CD4-positive, alpha-beta memory T cell (primary cell): ENCODE measurements at regions not wholly inside any gene's neighbourhood (a gene's known extent, or its start where the extent isn't known, plus 50 kb on each side); places are given as distances from the start of the nearest gene placed in this dataset.

Source experiments
- CTCF ChIA-PET: fragments of 350-600 bp; sonication (Branson Sonifier 250); formaldehyde crosslinking; loops from one replicate; lab custom pipeline; 2021; ENCODE audit warnings: inconsistent platforms; ENCODE audit not compliant: partially characterized antibody; lab: Charles Lee
- POLR2A ChIA-PET: fragments of 350-600 bp; sonication (Branson Sonifier 250); formaldehyde crosslinking; loops from one replicate; lab custom pipeline; 2021; ENCODE audit not compliant: partially characterized antibody; lab: Charles Lee
- DNase-seq, 5 donors: peaks; one replicate each; pipeline versions ENCODE4 v3.0.0 to v3.0.0-alpha.2; 2020 to 2022; ENCODE audit warnings: mixed read lengths in 1 of 5
- H3K27ac ChIP-seq: one replicate; pipeline ENCODE4 v1.7.0; 2013; ENCODE audit warnings: low read depth, low read length
- H3K27me3 ChIP-seq: 2 replicates; pipeline ENCODE4 v1.7.0; 2013; ENCODE audit warnings: mild to moderate bottlenecking, low read length, moderate library complexity; ENCODE audit not compliant: insufficient read depth
- H3K36me3 ChIP-seq: 2 replicates; pipeline ENCODE4 v1.7.0; 2013; ENCODE audit warnings: mild to moderate bottlenecking, low read length, moderate library complexity; ENCODE audit not compliant: insufficient read depth
- H3K4me1 ChIP-seq: 2 replicates; pipeline ENCODE4 v1.7.0; 2013; ENCODE audit warnings: mild to moderate bottlenecking, low read length, moderate library complexity; ENCODE audit not compliant: insufficient read depth
- H3K4me3 ChIP-seq, 2 donors: one replicate each; pipeline ENCODE4 v1.7.0; 2013; ENCODE audit warnings: low read length in 2 of 2, mild to moderate bottlenecking in 1 of 2
- H3K9me3 ChIP-seq, 2 donors: one replicate each; pipeline ENCODE4 v1.7.0; 2013; ENCODE audit warnings: low read length in 2 of 2, control low read depth in 1 of 2; ENCODE audit not compliant: control insufficient read depth in 1 of 2
- H3K27ac Mint-ChIP-seq, 7 donors: one replicate each; pipeline ENCODE4 v1.8.0; 2020 to 2021; ENCODE audit warnings: mixed read lengths in 7 of 7, mild to moderate bottlenecking in 6 of 7, inconsistent platforms in 3 of 7, moderate library complexity in 3 of 7
- H3K27me3 Mint-ChIP-seq, 2 donors: one replicate each; pipeline ENCODE4 v1.8.0; 2020 to 2021; ENCODE audit warnings: mixed read lengths in 2 of 2
- H3K36me3 Mint-ChIP-seq, 2 donors: one replicate each; pipeline ENCODE4 v1.8.0; 2020 to 2021; ENCODE audit warnings: mixed read lengths in 2 of 2, inconsistent platforms in 1 of 2, mild to moderate bottlenecking in 1 of 2
- H3K4me1 Mint-ChIP-seq, 4 donors: one replicate each; pipeline ENCODE4 v1.8.0; 2020 to 2021; ENCODE audit warnings: mixed read lengths in 4 of 4, mild to moderate bottlenecking in 1 of 4
- H3K4me3 Mint-ChIP-seq, 8 donors: one replicate each; pipeline ENCODE4 v1.8.0; 2020 to 2021; ENCODE audit warnings: mixed read lengths in 8 of 8, mild to moderate bottlenecking in 7 of 8, moderate library complexity in 6 of 8, inconsistent platforms in 3 of 8
- H3K9me3 Mint-ChIP-seq, 8 donors: one replicate each; pipeline ENCODE4 v1.8.0; 2020 to 2021; ENCODE audit warnings: mixed read lengths in 8 of 8, mild to moderate bottlenecking in 5 of 8, inconsistent platforms in 3 of 8, moderate library complexity in 1 of 8
- intact Hi-C: fragments of 100-400 bp; cut with micrococcal nuclease; formaldehyde crosslinking; loops from one replicate; pipeline ENCODE4 v1.15.1; 2023

- H3K4me3 Mint-ChIP-seq: no peak overlapping the region
- H3K27me3 Mint-ChIP-seq: peaks cover 12 to 21% of the 10 kb centered on the region in 2 donors
- ChIA-PET CTCF (no interaction called here), POLR2A (no interaction called here)
- H3K27ac Mint-ChIP-seq: no peak overlapping the region
- H3K4me3 ChIP-seq: no peak overlapping the region
- H3K36me3 ChIP-seq: no peaks in the 10 kb centered on the region
- DNase-seq: no peak
- H3K36me3 Mint-ChIP-seq: no peaks in the 10 kb centered on the region
- intact Hi-C loops: no loop called here
- H3K9me3 Mint-ChIP-seq: no peaks in the 10 kb centered on the region
- no peak overlapping the region for H3K27ac ChIP-seq
- peaks cover 0 to 1% (median 0%) of the 10 kb centered on the region in 4 donors for H3K4me1 Mint-ChIP-seq
- H3K4me1 ChIP-seq: no peaks in the 10 kb centered on the region
- H3K27me3 ChIP-seq: peaks cover 5% of the 10 kb centered on the region
- no peaks in the 10 kb centered on the region for H3K9me3 ChIP-seq
Observed at GRCh38 chr5:112604732-112605630, 132.7 kb upstream of the APC start.

- H3K9me3 Mint-ChIP-seq: no peaks in the 10 kb centered on the region
- H3K9me3 ChIP-seq: no peaks in the 10 kb centered on the region
- H3K4me3 Mint-ChIP-seq: no peak overlapping the region
- no peaks in the 10 kb centered on the region for H3K36me3 Mint-ChIP-seq
- H3K4me3 ChIP-seq: no peak overlapping the region
- no peaks in the 10 kb centered on the region for H3K36me3 ChIP-seq
- no peak overlapping the region for H3K27ac Mint-ChIP-seq
- intact Hi-C loops: no loop called here
- H3K27me3 Mint-ChIP-seq: peaks cover 10 to 13% of the 10 kb centered on the region in 2 donors
- ChIA-PET POLR2A (no interaction called here), CTCF (no interaction called here)
- H3K4me1 Mint-ChIP-seq: peaks cover 0 to 1% (median 0%) of the 10 kb centered on the region in 4 donors
- peaks cover 5% of the 10 kb centered on the region for H3K27me3 ChIP-seq
- no peak overlapping the region for H3K27ac ChIP-seq
- no peaks in the 10 kb centered on the region for H3K4me1 ChIP-seq
- DNase-seq: no peak
Observed at GRCh38 chr5:112608975-112609374, 128.7 kb upstream of the APC start.

- no peak overlapping the region for H3K4me3 Mint-ChIP-seq
- no peaks in the 10 kb centered on the region for H3K4me1 ChIP-seq
- intact Hi-C loops: no loop called here
- no peak overlapping the region for H3K27ac ChIP-seq
- peaks cover 4% of the 10 kb centered on the region for H3K27me3 ChIP-seq
- ChIA-PET POLR2A (no interaction called here), CTCF (no interaction called here)
- no peaks in the 10 kb centered on the region for H3K36me3 Mint-ChIP-seq
- H3K4me3 ChIP-seq: no peak overlapping the region
- H3K9me3 ChIP-seq: no peaks in the 10 kb centered on the region
- no peak overlapping the region for H3K27ac Mint-ChIP-seq
- H3K4me1 Mint-ChIP-seq: peaks cover 0 to 2% (median under 1%) of the 10 kb centered on the region in 4 donors
- no peaks in the 10 kb centered on the region for H3K36me3 ChIP-seq
- H3K9me3 Mint-ChIP-seq: no peaks in the 10 kb centered on the region
- peaks cover 0 to 4% of the 10 kb centered on the region in 2 donors for H3K27me3 Mint-ChIP-seq
- DNase-seq: no peak
Observed at GRCh38 chr5:112612663-112613062, 125.0 kb upstream of the APC start.

GRCh38 chr5:112614285-112614684 is 123.4 kb upstream of the APC start:
- H3K4me1 Mint-ChIP-seq: peaks cover 0 to 2% (median under 1%) of the 10 kb centered on the region in 4 donors
- Histone ChIP-seq H3K27me3 (no peaks in the 10 kb centered on the region), H3K36me3 (no peaks in the 10 kb centered on the region), H3K27ac (no peak overlapping the region), H3K9me3 (no peaks in the 10 kb centered on the region), H3K4me1 (no peaks in the 10 kb centered on the region), H3K4me3 (no peak overlapping the region)
- no peak for DNase-seq
- H3K9me3 Mint-ChIP-seq: no peaks in the 10 kb centered on the region
- H3K27ac Mint-ChIP-seq: no peak overlapping the region
- no peaks in the 10 kb centered on the region for H3K36me3 Mint-ChIP-seq
- intact Hi-C loops: no loop called here
- H3K4me3 Mint-ChIP-seq: no peak overlapping the region
- H3K27me3 Mint-ChIP-seq: peaks cover 0 to 1% of the 10 kb centered on the region in 2 donors
- ChIA-PET CTCF (no interaction called here), POLR2A (no interaction called here)

- no peak overlapping the region for H3K4me3 ChIP-seq
- H3K4me1 ChIP-seq: no peaks in the 10 kb centered on the region
- no peaks in the 10 kb centered on the region for H3K36me3 Mint-ChIP-seq
- no peak overlapping the region for H3K27ac ChIP-seq
- peaks cover 0 to 2% (median 0%) of the 10 kb centered on the region in 8 donors for H3K9me3 Mint-ChIP-seq
- no peak overlapping the region for H3K27ac Mint-ChIP-seq
- H3K4me3 Mint-ChIP-seq: no peak overlapping the region
- H3K27me3 Mint-ChIP-seq: peaks cover 0 to 1% of the 10 kb centered on the region in 2 donors
- H3K27me3 ChIP-seq: no peaks in the 10 kb centered on the region
- intact Hi-C loops: no loop called here
- no peaks in the 10 kb centered on the region for H3K9me3 ChIP-seq
- ChIA-PET CTCF (no interaction called here), POLR2A (no interaction called here)
- no peaks in the 10 kb centered on the region for H3K36me3 ChIP-seq
- no peak for DNase-seq
- H3K4me1 Mint-ChIP-seq: peaks cover 0 to 2% (median under 1%) of the 10 kb centered on the region in 4 donors
Observed at GRCh38 chr5:112614986-112615385, 122.7 kb upstream of the APC start.

GRCh38 chr5:112616812-112617547 is 120.7 kb upstream of the APC start:
- Histone ChIP-seq H3K4me3 (no peak overlapping the region), H3K9me3 (no peaks in the 10 kb centered on the region), H3K27me3 (no peaks in the 10 kb centered on the region), H3K36me3 (no peaks in the 10 kb centered on the region), H3K4me1 (no peaks in the 10 kb centered on the region), H3K27ac (no peak overlapping the region)
- H3K27ac Mint-ChIP-seq: no peak overlapping the region
- peaks cover 0 to 2% (median under 1%) of the 10 kb centered on the region in 4 donors for H3K4me1 Mint-ChIP-seq
- H3K4me3 Mint-ChIP-seq: no peak overlapping the region
- no peak for DNase-seq
- intact Hi-C loops: no loop called here
- no peaks in the 10 kb centered on the region for H3K36me3 Mint-ChIP-seq
- peaks cover 0 to 3% of the 10 kb centered on the region in 2 donors for H3K27me3 Mint-ChIP-seq
- CTCF ChIA-PET: no interaction called here
- H3K9me3 Mint-ChIP-seq: peaks cover 0 to 2% (median 0%) of the 10 kb centered on the region in 8 donors
- POLR2A ChIA-PET: no interaction called here

- Histone ChIP-seq H3K4me1 (no peaks in the 10 kb centered on the region), H3K4me3 (no peak overlapping the region), H3K9me3 (no peaks in the 10 kb centered on the region), H3K36me3 (no peaks in the 10 kb centered on the region), H3K27ac (no peak overlapping the region), H3K27me3 (no peaks in the 10 kb centered on the region)
- H3K27me3 Mint-ChIP-seq: peaks cover 17 to 23% of the 10 kb centered on the region in 2 donors
- H3K4me1 Mint-ChIP-seq: no peaks in the 10 kb centered on the region
- peak overlapping the region in 1 of 7 donors; percentile 27 for H3K27ac Mint-ChIP-seq
- ChIA-PET POLR2A (no interaction called here), CTCF (interaction anchor here (0.7 kb wide), 1 partner anchor 710 kb away, joined by 4 read pairs; no protein-coding TSS in a partner anchor)
- H3K4me3 Mint-ChIP-seq: no peak overlapping the region
- no peaks in the 10 kb centered on the region for H3K36me3 Mint-ChIP-seq
- intact Hi-C loops: no loop called here
- DNase-seq: no peak
- no peaks in the 10 kb centered on the region for H3K9me3 Mint-ChIP-seq
Observed at GRCh38 chr5:112625246-112625645, 112.4 kb upstream of the APC start.
